GM12878 (cell line): ENCODE measurements at regions not wholly inside any gene's neighbourhood (a gene's known extent, or its start where the extent isn't known, plus 50 kb on each side); places are given as distances from the start of the nearest gene placed in this dataset.

Experiments
- CREB1 ChIP-seq: IDR thresholded peaks from 2 replicates; pipeline ENCODE4 v1.6.1; 2012; ENCODE audit warnings: low read depth, mild to moderate bottlenecking, inconsistent platforms
- MXI1 ChIP-seq: fragments of 150-350 bp; IDR thresholded peaks from 2 replicates; pipeline ENCODE4 v1.6.1; 2011; ENCODE audit warnings: low read depth, mild to moderate bottlenecking, inconsistent platforms, low read length, improper control_type of control experiment
- NFXL1 ChIP-seq: fragments of 450-650 bp; IDR thresholded peaks from 2 replicates; pipeline ENCODE4 v1.6.1; 2017; ENCODE audit warnings: antibody characterized with exemption, mild to moderate bottlenecking, borderline replicate concordance
- PAX5 ChIP-seq: IDR thresholded peaks from 2 replicates; pipeline ENCODE4 v1.6.1; 2011; ENCODE audit warnings: low read depth, low read length, borderline replicate concordance
- POU2F2 ChIP-seq: IDR thresholded peaks from 3 replicates; pipeline ENCODE4 v1.6.1; 2011; ENCODE audit warnings: low read depth, mild to moderate bottlenecking, low read length, borderline replicate concordance
- SMARCA5 ChIP-seq: fragments of 450-650 bp; IDR thresholded peaks from 2 replicates; pipeline ENCODE4 v1.6.1; 2017; ENCODE audit warnings: mild to moderate bottlenecking
- SMC3 ChIP-seq: IDR thresholded peaks from 2 replicates; pipeline ENCODE4 v1.6.1; 2011; ENCODE audit warnings: low read length, improper control_type of control experiment, borderline replicate concordance
- SUZ12 ChIP-seq: fragments of 200-600 bp; sonication (generic); IDR thresholded peaks from one replicate; pipeline ENCODE4 v1.6.1; 2018; ENCODE audit warnings: antibody characterized with exemption, mild to moderate bottlenecking; ENCODE audit not compliant: unreplicated experiment
- YY1 ChIP-seq: IDR thresholded peaks from 2 replicates; pipeline ENCODE4 v1.6.1; 2011; ENCODE audit warnings: low read depth, mild to moderate bottlenecking, low read length
- ZNF217 ChIP-seq: fragments of 450-650 bp; IDR thresholded peaks from 2 replicates; pipeline ENCODE4 v1.6.1; 2017; ENCODE audit warnings: antibody characterized with exemption, mild to moderate bottlenecking
- TF ChIP-seq, protein P1 (sequence below): fragments of 450-650 bp; IDR thresholded peaks from 2 replicates; pipeline ENCODE4 v1.6.1; 2016; ENCODE audit warnings: mild to moderate bottlenecking, moderate library complexity, borderline replicate concordance
- TF ChIP-seq, protein P2 (sequence below): fragments of 450-650 bp; formaldehyde crosslinking; IDR thresholded peaks from 2 replicates; pipeline ENCODE4 v1.4.0; 2020; ENCODE audit warnings: mild to moderate bottlenecking, moderate library complexity
- TF ChIP-seq, protein P3 (sequence below): IDR thresholded peaks from 2 replicates; pipeline ENCODE4 v1.6.1; 2011; ENCODE audit warnings: borderline replicate concordance, low read depth, mild to moderate bottlenecking, moderate library complexity, mixed read lengths, low read length; ENCODE audit not compliant: insufficient read depth; ENCODE audit errors: extremely low read length
- TF ChIP-seq, protein P4 (sequence below): IDR thresholded peaks from 2 replicates; pipeline ENCODE4 v1.6.1; 2012; ENCODE audit warnings: low read depth, low read length, improper control_type of control experiment

DNA sequence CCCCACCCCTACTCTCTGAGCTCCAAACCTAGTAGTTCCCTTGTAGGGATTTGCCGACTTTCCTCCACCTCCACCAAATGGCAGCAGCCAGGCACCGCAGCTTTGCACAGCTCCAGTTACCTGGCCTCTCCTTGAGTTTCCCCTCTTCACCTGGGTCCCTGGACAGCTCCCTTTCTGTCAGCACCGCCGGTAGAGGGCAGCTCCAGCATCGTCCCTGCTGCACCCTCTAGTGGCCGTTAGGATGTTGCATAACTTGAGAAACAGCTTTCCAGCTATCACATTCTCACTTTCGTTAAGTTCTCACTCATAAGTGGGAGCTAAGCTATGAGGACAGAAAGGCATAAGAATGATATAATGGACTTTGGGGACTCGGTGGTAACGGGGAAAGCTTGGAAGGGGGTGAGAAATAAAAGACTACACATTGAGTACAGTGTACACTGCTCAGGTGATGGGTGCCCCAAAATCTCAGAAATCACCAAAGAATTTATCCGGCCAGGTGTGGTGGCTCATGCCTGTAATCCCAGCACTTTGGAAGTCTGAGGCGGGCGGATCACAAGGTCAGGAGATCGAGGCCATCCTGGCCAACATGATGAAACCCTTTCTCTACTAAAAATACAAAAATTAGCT, 60.4 kb upstream of the OLFM4 start (continued):
- TF ChIP-seq YY1 (peak; percentile 79), SMARCA5 (peak; percentile 87), SMC3 (peak; percentile 93), PAX5 (no peak), NFXL1 (no peak), POU2F2 (peak; percentile 78; the same call in 2 of the 3 replicates), ZNF217 (no peak), CREB1 (0 out of 2 replicates have a peak, but pooled peaks have one; percentile 21), MXI1 (peak; percentile 62; the same call in 1 of the 2 replicates), SUZ12 (no peak)
- TF ChIP-seq, protein P1, sequence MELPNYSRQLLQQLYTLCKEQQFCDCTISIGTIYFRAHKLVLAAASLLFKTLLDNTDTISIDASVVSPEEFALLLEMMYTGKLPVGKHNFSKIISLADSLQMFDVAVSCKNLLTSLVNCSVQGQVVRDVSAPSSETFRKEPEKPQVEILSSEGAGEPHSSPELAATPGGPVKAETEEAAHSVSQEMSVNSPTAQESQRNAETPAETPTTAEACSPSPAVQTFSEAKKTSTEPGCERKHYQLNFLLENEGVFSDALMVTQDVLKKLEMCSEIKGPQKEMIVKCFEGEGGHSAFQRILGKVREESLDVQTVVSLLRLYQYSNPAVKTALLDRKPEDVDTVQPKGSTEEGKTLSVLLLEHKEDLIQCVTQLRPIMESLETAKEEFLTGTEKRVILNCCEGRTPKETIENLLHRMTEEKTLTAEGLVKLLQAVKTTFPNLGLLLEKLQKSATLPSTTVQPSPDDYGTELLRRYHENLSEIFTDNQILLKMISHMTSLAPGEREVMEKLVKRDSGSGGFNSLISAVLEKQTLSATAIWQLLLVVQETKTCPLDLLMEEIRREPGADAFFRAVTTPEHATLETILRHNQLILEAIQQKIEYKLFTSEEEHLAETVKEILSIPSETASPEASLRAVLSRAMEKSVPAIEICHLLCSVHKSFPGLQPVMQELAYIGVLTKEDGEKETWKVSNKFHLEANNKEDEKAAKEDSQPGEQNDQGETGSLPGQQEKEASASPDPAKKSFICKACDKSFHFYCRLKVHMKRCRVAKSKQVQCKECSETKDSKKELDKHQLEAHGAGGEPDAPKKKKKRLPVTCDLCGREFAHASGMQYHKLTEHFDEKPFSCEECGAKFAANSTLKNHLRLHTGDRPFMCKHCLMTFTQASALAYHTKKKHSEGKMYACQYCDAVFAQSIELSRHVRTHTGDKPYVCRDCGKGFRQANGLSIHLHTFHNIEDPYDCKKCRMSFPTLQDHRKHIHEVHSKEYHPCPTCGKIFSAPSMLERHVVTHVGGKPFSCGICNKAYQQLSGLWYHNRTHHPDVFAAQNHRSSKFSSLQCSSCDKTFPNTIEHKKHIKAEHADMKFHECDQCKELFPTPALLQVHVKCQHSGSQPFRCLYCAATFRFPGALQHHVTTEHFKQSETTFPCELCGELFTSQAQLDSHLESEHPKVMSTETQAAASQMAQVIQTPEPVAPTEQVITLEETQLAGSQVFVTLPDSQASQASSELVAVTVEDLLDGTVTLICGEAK = peak; percentile 65
- TF ChIP-seq, protein P2, sequence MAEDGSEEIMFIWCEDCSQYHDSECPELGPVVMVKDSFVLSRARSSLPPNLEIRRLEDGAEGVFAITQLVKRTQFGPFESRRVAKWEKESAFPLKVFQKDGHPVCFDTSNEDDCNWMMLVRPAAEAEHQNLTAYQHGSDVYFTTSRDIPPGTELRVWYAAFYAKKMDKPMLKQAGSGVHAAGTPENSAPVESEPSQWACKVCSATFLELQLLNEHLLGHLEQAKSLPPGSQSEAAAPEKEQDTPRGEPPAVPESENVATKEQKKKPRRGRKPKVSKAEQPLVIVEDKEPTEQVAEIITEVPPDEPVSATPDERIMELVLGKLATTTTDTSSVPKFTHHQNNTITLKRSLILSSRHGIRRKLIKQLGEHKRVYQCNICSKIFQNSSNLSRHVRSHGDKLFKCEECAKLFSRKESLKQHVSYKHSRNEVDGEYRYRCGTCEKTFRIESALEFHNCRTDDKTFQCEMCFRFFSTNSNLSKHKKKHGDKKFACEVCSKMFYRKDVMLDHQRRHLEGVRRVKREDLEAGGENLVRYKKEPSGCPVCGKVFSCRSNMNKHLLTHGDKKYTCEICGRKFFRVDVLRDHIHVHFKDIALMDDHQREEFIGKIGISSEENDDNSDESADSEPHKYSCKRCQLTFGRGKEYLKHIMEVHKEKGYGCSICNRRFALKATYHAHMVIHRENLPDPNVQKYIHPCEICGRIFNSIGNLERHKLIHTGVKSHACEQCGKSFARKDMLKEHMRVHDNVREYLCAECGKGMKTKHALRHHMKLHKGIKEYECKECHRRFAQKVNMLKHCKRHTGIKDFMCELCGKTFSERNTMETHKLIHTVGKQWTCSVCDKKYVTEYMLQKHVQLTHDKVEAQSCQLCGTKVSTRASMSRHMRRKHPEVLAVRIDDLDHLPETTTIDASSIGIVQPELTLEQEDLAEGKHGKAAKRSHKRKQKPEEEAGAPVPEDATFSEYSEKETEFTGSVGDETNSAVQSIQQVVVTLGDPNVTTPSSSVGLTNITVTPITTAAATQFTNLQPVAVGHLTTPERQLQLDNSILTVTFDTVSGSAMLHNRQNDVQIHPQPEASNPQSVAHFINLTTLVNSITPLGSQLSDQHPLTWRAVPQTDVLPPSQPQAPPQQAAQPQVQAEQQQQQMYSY (CRISPR knock-in tag) = no peak
- TF ChIP-seq, protein P3, sequence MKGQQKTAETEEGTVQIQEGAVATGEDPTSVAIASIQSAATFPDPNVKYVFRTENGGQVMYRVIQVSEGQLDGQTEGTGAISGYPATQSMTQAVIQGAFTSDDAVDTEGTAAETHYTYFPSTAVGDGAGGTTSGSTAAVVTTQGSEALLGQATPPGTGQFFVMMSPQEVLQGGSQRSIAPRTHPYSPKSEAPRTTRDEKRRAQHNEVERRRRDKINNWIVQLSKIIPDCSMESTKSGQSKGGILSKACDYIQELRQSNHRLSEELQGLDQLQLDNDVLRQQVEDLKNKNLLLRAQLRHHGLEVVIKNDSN = no peak
- TF ChIP-seq, protein P4, sequence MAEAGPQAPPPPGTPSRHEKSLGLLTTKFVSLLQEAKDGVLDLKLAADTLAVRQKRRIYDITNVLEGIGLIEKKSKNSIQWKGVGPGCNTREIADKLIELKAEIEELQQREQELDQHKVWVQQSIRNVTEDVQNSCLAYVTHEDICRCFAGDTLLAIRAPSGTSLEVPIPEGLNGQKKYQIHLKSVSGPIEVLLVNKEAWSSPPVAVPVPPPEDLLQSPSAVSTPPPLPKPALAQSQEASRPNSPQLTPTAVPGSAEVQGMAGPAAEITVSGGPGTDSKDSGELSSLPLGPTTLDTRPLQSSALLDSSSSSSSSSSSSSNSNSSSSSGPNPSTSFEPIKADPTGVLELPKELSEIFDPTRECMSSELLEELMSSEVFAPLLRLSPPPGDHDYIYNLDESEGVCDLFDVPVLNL = no peak
